H9 (cell line): ENCODE measurements at regions not wholly inside any gene's neighbourhood (a gene's known extent, or its start where the extent isn't known, plus 50 kb on each side); places are given as distances from the start of the nearest gene placed in this dataset.

Experiments used
- DNase-seq: peaks from one replicate; pipeline ENCODE4 v3.0.0-alpha.2; 2017
- H2AFZ ChIP-seq: one replicate; pipeline ENCODE4 v1.6.1; 2013; ENCODE audit warnings: mild to moderate bottlenecking, low read length, control low read depth, moderate library complexity
- H2AK5ac ChIP-seq: 2 replicates; pipeline ENCODE4 v1.6.1; 2013; ENCODE audit warnings: low read length, control low read depth, mixed read lengths; ENCODE audit not compliant: insufficient read length
- H2BK120ac ChIP-seq: one replicate; pipeline ENCODE4 v1.6.1; 2013; ENCODE audit warnings: low read depth, mild to moderate bottlenecking, low read length, control low read depth, inconsistent platforms; ENCODE audit not compliant: poor library complexity, severe bottlenecking
- H2BK12ac ChIP-seq: 2 replicates; pipeline ENCODE4 v1.6.1; 2013; ENCODE audit warnings: low read length, control low read depth, mixed read lengths, low read depth; ENCODE audit not compliant: insufficient read length
- H2BK15ac ChIP-seq: 2 replicates; pipeline ENCODE4 v1.6.1; 2013; ENCODE audit warnings: low read depth, low read length, control low read depth
- H2BK20ac ChIP-seq: one replicate; pipeline ENCODE4 v1.6.1; 2013; ENCODE audit warnings: low read depth, mild to moderate bottlenecking, low read length, control low read depth, inconsistent platforms; ENCODE audit not compliant: poor library complexity, severe bottlenecking
- H2BK5ac ChIP-seq: 2 replicates; pipeline ENCODE4 v1.6.1; 2013; ENCODE audit warnings: low read length, control low read depth, mixed read lengths; ENCODE audit not compliant: insufficient read length
- H3K14ac ChIP-seq: 2 replicates; pipeline ENCODE4 v1.6.1; 2013; ENCODE audit warnings: low read length, control low read depth; ENCODE audit not compliant: insufficient read depth
- H3K18ac ChIP-seq: 2 replicates; pipeline ENCODE4 v1.6.1; 2013; ENCODE audit warnings: low read depth, mild to moderate bottlenecking, mixed read lengths, low read length, control low read depth; ENCODE audit not compliant: insufficient read length
- H3K23ac ChIP-seq: 2 replicates; pipeline ENCODE4 v1.6.1; 2013; ENCODE audit warnings: low read length, control low read depth, mixed read lengths, low read depth; ENCODE audit not compliant: insufficient read length
- H3K23me2 ChIP-seq: 2 replicates; pipeline ENCODE4 v1.6.1; 2013; ENCODE audit warnings: low read depth, mild to moderate bottlenecking, mixed read lengths, low read length, control low read depth; ENCODE audit not compliant: insufficient read length, poor library complexity, severe bottlenecking
- H3K27ac ChIP-seq: 2 replicates; pipeline ENCODE4 v1.5.1; 2013; ENCODE audit warnings: low read length, control low read depth, mixed read lengths, low read depth; ENCODE audit not compliant: insufficient read length
- H3K27me3 ChIP-seq: 2 replicates; pipeline ENCODE4 v1.6.1; 2013; ENCODE audit warnings: low read length, control low read depth, inconsistent platforms; ENCODE audit not compliant: insufficient read depth
- H3K4ac ChIP-seq: 2 replicates; pipeline ENCODE4 v1.6.1; 2013; ENCODE audit warnings: low read depth, mild to moderate bottlenecking, control low read depth, inconsistent platforms, low read length, moderate library complexity
- H3K4me1 ChIP-seq: 2 replicates; pipeline ENCODE4 v1.6.1; 2013; ENCODE audit warnings: low read length, control low read depth, inconsistent platforms; ENCODE audit not compliant: insufficient read depth
- H3K4me2 ChIP-seq: 2 replicates; pipeline ENCODE4 v1.6.1; 2013; ENCODE audit warnings: low read length, control low read depth, mixed read lengths; ENCODE audit not compliant: insufficient read length, insufficient read depth
- H3K56ac ChIP-seq: 2 replicates; pipeline ENCODE4 v1.6.1; 2013; ENCODE audit warnings: low read depth, mild to moderate bottlenecking, mixed read lengths, low read length, control low read depth; ENCODE audit not compliant: insufficient read length
- H3K79me1 ChIP-seq: 2 replicates; pipeline ENCODE4 v1.6.1; 2013; ENCODE audit warnings: low read depth, mild to moderate bottlenecking, moderate library complexity, low read length, control low read depth, inconsistent platforms; ENCODE audit not compliant: insufficient read depth, poor library complexity, severe bottlenecking
- H3K79me2 ChIP-seq: 2 replicates; pipeline ENCODE4 v1.6.1; 2013; ENCODE audit warnings: low read length, control low read depth, inconsistent platforms; ENCODE audit not compliant: insufficient read depth
- H3K9ac ChIP-seq: 2 replicates; pipeline ENCODE4 v1.6.1; 2013; ENCODE audit warnings: low read length, control low read depth, mixed read lengths; ENCODE audit not compliant: insufficient read length; ENCODE audit errors: extremely low read depth
- H3K9me3 ChIP-seq: one replicate; pipeline ENCODE4 v1.6.1; 2013; ENCODE audit warnings: low read depth, low read length, inconsistent platforms; ENCODE audit not compliant: control insufficient read depth
- H3T11ph ChIP-seq: one replicate; pipeline ENCODE4 v1.6.1; 2013; ENCODE audit warnings: mild to moderate bottlenecking, low read length, control low read depth, inconsistent platforms
- H4K20me1 ChIP-seq: one replicate; pipeline ENCODE4 v1.6.1; 2013; ENCODE audit not compliant: control insufficient read depth, insufficient read length, insufficient read depth
- H4K5ac ChIP-seq: 2 replicates; pipeline ENCODE4 v1.6.1; 2013; ENCODE audit warnings: low read depth, mild to moderate bottlenecking, mixed read lengths, low read length, control low read depth; ENCODE audit not compliant: insufficient read length
- H4K8ac ChIP-seq: replicated peaks from 2 replicates; pipeline ENCODE4 v1.6.1; 2013; ENCODE audit warnings: low read length, control low read depth, mixed read lengths, low read depth; ENCODE audit not compliant: insufficient read length
- H4K91ac ChIP-seq: 2 replicates; pipeline ENCODE4 v1.6.1; 2013; ENCODE audit warnings: low read depth, mild to moderate bottlenecking, moderate library complexity, mixed read lengths, low read length, control low read depth; ENCODE audit not compliant: insufficient read length
- H3K27ac Mint-ChIP-seq, 3 experiments: 2 replicates in 2 of 3; 3 replicates in 1 of 3; pipeline ENCODE4 v1.8.0; 2020 to 2021; ENCODE audit warnings: mixed read lengths in 3 of 3, mild to moderate bottlenecking in 1 of 3, moderate library complexity in 1 of 3
- H3K27me3 Mint-ChIP-seq: 2 replicates; pipeline ENCODE4 v1.8.0; 2021; ENCODE audit warnings: low read depth, mild to moderate bottlenecking, moderate library complexity, mixed read lengths
- H3K36me3 Mint-ChIP-seq, 3 experiments: 2 replicates in 2 of 3; 3 replicates in 1 of 3; pipeline ENCODE4 v1.8.0; 2020 to 2021; ENCODE audit warnings: low read depth in 3 of 3, mixed read lengths in 3 of 3; ENCODE audit not compliant: insufficient read depth in 1 of 3
- H3K4me1 Mint-ChIP-seq, 2 experiments: 2 replicates each; pipeline ENCODE4 v1.8.0; 2020; ENCODE audit warnings: mixed read lengths in 2 of 2
- H3K4me3 Mint-ChIP-seq, 2 experiments: 2 replicates in 1 of 2; 3 replicates in 1 of 2; pipeline ENCODE4 v1.8.0; 2020 to 2021; ENCODE audit warnings: mild to moderate bottlenecking in 2 of 2, mixed read lengths in 2 of 2, moderate library complexity in 1 of 2
- H3K9me3 Mint-ChIP-seq, 2 experiments: 2 replicates in 1 of 2; 3 replicates in 1 of 2; pipeline ENCODE4 v1.8.0; 2020; ENCODE audit warnings: mild to moderate bottlenecking in 2 of 2, mixed read lengths in 2 of 2, moderate library complexity in 1 of 2
- CTCF ChIP-seq: fragments of 200-600 bp; sonication (generic); conservative IDR thresholded peaks from 3 replicates; pipeline ENCODE4 v1.8.0; 2021; ENCODE audit warnings: antibody characterized with exemption, mild to moderate bottlenecking
- WGBS: extraction: QIAGEN DNeasy Blood & Tissue Kit; methylation state at CpG from one replicate; pipeline ENCODE4 v1.1.7; 2013; ENCODE audit warnings: missing lambda C conversion rate, low lambda C conversion rate, mixed read lengths; ENCODE audit not compliant: insufficient read length; ENCODE audit errors: extremely low coverage; 5-methylcytosine and 5-hydroxymethylcytosine counted together

GRCh38 chr21:20720623-20721022, 277.6 kb upstream of the NCAM2 start:
- no peak overlapping the region for H3K56ac ChIP-seq
- no peaks in the 10 kb centered on the region for H3K79me1 ChIP-seq
- H3K27me3 Mint-ChIP-seq: 0 out of 2 replicates have a peak, but pooled peaks cover 1% of the 10 kb centered on the region
- H4K91ac ChIP-seq: no peak overlapping the region
- H3K27ac ChIP-seq: no peak overlapping the region
- WGBS: no CpG with 5 or more reads among the region's 2 CpGs
- peaks cover 0 to 5% (median 2%) of the 10 kb centered on the region in 3 experiments; a peak in 3 of 7 replicates for H3K36me3 Mint-ChIP-seq
- no peak for DNase-seq
- no peaks in the 10 kb centered on the region for H4K20me1 ChIP-seq
- H2AK5ac ChIP-seq: no peak overlapping the region
- H3K9me3 Mint-ChIP-seq: peaks cover 3 to 5% of the 10 kb centered on the region in 2 experiments; a peak in 3 of 5 replicates
- H4K8ac ChIP-seq: no peak overlapping the region
- H3K23ac ChIP-seq: no peak overlapping the region
- H3K27ac Mint-ChIP-seq: no peak overlapping the region
- no peak overlapping the region for H3K4me3 Mint-ChIP-seq
- H3K79me2 ChIP-seq: no peaks in the 10 kb centered on the region
- no peak overlapping the region for H2BK20ac ChIP-seq
- no peak overlapping the region for H3K4me2 ChIP-seq
- no peak overlapping the region for H4K5ac ChIP-seq
- no peaks in the 10 kb centered on the region for H3K27me3 ChIP-seq
- H2AFZ ChIP-seq: no peak overlapping the region
- H2BK15ac ChIP-seq: no peak overlapping the region
- no peak overlapping the region for H2BK120ac ChIP-seq
- no peaks in the 10 kb centered on the region for H3K4me1 ChIP-seq
- H3T11ph ChIP-seq: no peak overlapping the region
- H3K9me3 ChIP-seq: no peaks in the 10 kb centered on the region
- H2BK5ac ChIP-seq: no peak overlapping the region
- H3K18ac ChIP-seq: no peak overlapping the region
- TF ChIP-seq CTCF: no peak
- no peaks in the 10 kb centered on the region for H3K23me2 ChIP-seq
- H3K4me1 Mint-ChIP-seq: no peaks in the 10 kb centered on the region
- no peak overlapping the region for H3K9ac ChIP-seq
- H3K4ac ChIP-seq: no peak overlapping the region
- no peak overlapping the region for H3K14ac ChIP-seq
- no peak overlapping the region for H2BK12ac ChIP-seq
